CD4-positive, alpha-beta T cell (primary cell): ENCODE measurements at regions not wholly inside any gene's neighbourhood (a gene's known extent, or its start where the extent isn't known, plus 50 kb on each side); places are given as distances from the start of the nearest gene placed in this dataset.

Experiments used
- ATAC-seq: fragments of 200-7000 bp; cut with Tn5 transposase; one replicate; pipeline ENCODE4 v1.10.0; 2022; ENCODE audit warnings: mild to moderate bottlenecking; ENCODE audit not compliant: poor library complexity
- CTCF ChIA-PET: fragments of 350-600 bp; sonication (Branson Sonifier 250); formaldehyde crosslinking; loops from one replicate; lab custom pipeline; 2021; ENCODE audit warnings: antibody characterized with exemption, inconsistent platforms; lab: Charles Lee
- POLR2A ChIA-PET: fragments of 350-600 bp; sonication (Branson Sonifier 250); formaldehyde crosslinking; loops from one replicate; lab custom pipeline; 2021; ENCODE audit warnings: antibody characterized with exemption, inconsistent platforms; lab: Charles Lee
- DNase-seq, 14 experiments: peaks; one replicate each; pipeline ENCODE4 v3.0.0-alpha.2; 2013 to 2020; ENCODE audit warnings: mixed read lengths in 2 of 14
- H3K27ac ChIP-seq, 2 donors: one replicate each; pipeline versions ENCODE4 v1.5.1 to v1.7.0; 2013; ENCODE audit warnings: low read length in 2 of 2, low read depth in 1 of 2, mild to moderate bottlenecking in 1 of 2
- H3K27me3 ChIP-seq, 2 experiments: 1 replicate in 1 of 2; 2 replicates in 1 of 2; pipeline versions ENCODE4 v1.6.1 to v1.7.0; 2013; ENCODE audit warnings: low read length in 2 of 2, control low read depth in 1 of 2, mild to moderate bottlenecking in 1 of 2, moderate library complexity in 1 of 2; ENCODE audit not compliant: insufficient read depth in 2 of 2, control insufficient read depth in 1 of 2
- H3K36me3 ChIP-seq: one replicate; pipeline ENCODE4 v1.6.1; 2013; ENCODE audit warnings: low read length, control low read depth; ENCODE audit not compliant: insufficient read depth
- H3K4me1 ChIP-seq: one replicate; pipeline ENCODE4 v1.6.1; 2013; ENCODE audit warnings: low read length, control low read depth; ENCODE audit not compliant: insufficient read depth
- H3K4me3 ChIP-seq: one replicate; pipeline ENCODE4 v1.5.1; 2013; ENCODE audit warnings: mild to moderate bottlenecking, low read length, moderate library complexity
- H3K9me3 ChIP-seq, 2 experiments: 1 replicate in 1 of 2; 2 replicates in 1 of 2; pipeline versions ENCODE4 v1.6.1 to v1.7.0; 2013; ENCODE audit warnings: low read length in 2 of 2, mild to moderate bottlenecking in 2 of 2, control low read depth in 1 of 2, moderate library complexity in 1 of 2; ENCODE audit not compliant: control insufficient read depth in 1 of 2, insufficient read depth in 1 of 2
- H3K27ac Mint-ChIP-seq: one replicate; pipeline ENCODE4 v1.8.0; 2020; ENCODE audit warnings: mixed read lengths
- H3K27me3 Mint-ChIP-seq: one replicate; pipeline ENCODE4 v1.8.0; 2021; ENCODE audit warnings: mixed read lengths
- H3K36me3 Mint-ChIP-seq: one replicate; pipeline ENCODE4 v1.8.0; 2021; ENCODE audit warnings: low read depth, mixed read lengths
- H3K4me1 Mint-ChIP-seq: one replicate; pipeline ENCODE4 v1.8.0; 2021; ENCODE audit warnings: low read depth, mixed read lengths
- H3K4me3 Mint-ChIP-seq: one replicate; pipeline ENCODE4 v1.8.0; 2020; ENCODE audit warnings: mild to moderate bottlenecking, mixed read lengths
- H3K9me3 Mint-ChIP-seq: one replicate; pipeline ENCODE4 v1.8.0; 2020; ENCODE audit warnings: mixed read lengths
- CTCF ChIP-seq: fragments of 200-600 bp; IDR thresholded peaks from one replicate; pipeline ENCODE4 v1.8.0; 2022; ENCODE audit warnings: antibody characterized with exemption, mild to moderate bottlenecking
- intact Hi-C, 2 experiments: fragments of 100-400 bp; cut with DNase I in 1 of 2; cut with micrococcal nuclease in 1 of 2; formaldehyde crosslinking; loops; one replicate each; pipeline versions ENCODE4 v1.15.1 to v1.9.0; 2023 to 2025; cut with DNase I, micrococcal nuclease

GRCh38 chr2:122009561-122009960, 254.1 kb downstream of the TSN start:
- Mint-ChIP-seq H3K4me1 (no peaks in the 10 kb centered on the region), H3K4me3 (no peak overlapping the region), H3K36me3 (no peaks in the 10 kb centered on the region), H3K9me3 (no peaks in the 10 kb centered on the region), H3K27ac (no peak overlapping the region), H3K27me3 (no peaks in the 10 kb centered on the region)
- intact Hi-C loops: no loop called here
- H3K9me3 ChIP-seq: peaks cover 0 to 5% of the 10 kb centered on the region in 2 experiments
- H3K4me1 ChIP-seq: no peaks in the 10 kb centered on the region
- ATAC-seq: no peak
- ChIA-PET CTCF (no interaction called here), POLR2A (no interaction called here)
- DNase-seq: no peak
- H3K27me3 ChIP-seq: no peaks in the 10 kb centered on the region
- no peaks in the 10 kb centered on the region for H3K36me3 ChIP-seq
- no peak overlapping the region for H3K27ac ChIP-seq
- TF ChIP-seq CTCF: no peak
- H3K4me3 ChIP-seq: no peak overlapping the region

GRCh38 chr2:122011493-122012270, 256.2 kb downstream of the TSN start:
- ATAC-seq (no peak), DNase-seq (no peak)
- H3K36me3 ChIP-seq: no peaks in the 10 kb centered on the region
- H3K4me3 ChIP-seq: no peak overlapping the region
- TF ChIP-seq CTCF: no peak
- H3K9me3 Mint-ChIP-seq: no peaks in the 10 kb centered on the region
- H3K9me3 ChIP-seq: peaks cover 0 to 5% of the 10 kb centered on the region in 2 experiments
- no peak overlapping the region for H3K27ac Mint-ChIP-seq
- ChIA-PET POLR2A (no interaction called here), CTCF (no interaction called here)
- no peaks in the 10 kb centered on the region for H3K4me1 Mint-ChIP-seq
- no peaks in the 10 kb centered on the region for H3K36me3 Mint-ChIP-seq
- H3K27me3 ChIP-seq: no peaks in the 10 kb centered on the region
- H3K4me3 Mint-ChIP-seq: no peak overlapping the region
- H3K4me1 ChIP-seq: no peaks in the 10 kb centered on the region
- H3K27me3 Mint-ChIP-seq: no peaks in the 10 kb centered on the region
- H3K27ac ChIP-seq: no peak overlapping the region
- intact Hi-C loops: no loop called here

- no peaks in the 10 kb centered on the region for H3K36me3 ChIP-seq
Observed at GRCh38 chr2:122018736-122019135, 263.3 kb downstream of the TSN start.

More at GRCh38 chr2:122018736-122019135, 263.3 kb downstream of the TSN start:
- peaks cover 15% of the 10 kb centered on the region for H3K27me3 Mint-ChIP-seq
- Histone ChIP-seq H3K4me1 (no peaks in the 10 kb centered on the region), H3K4me3 (no peak overlapping the region), H3K27ac (no peak overlapping the region), H3K9me3 (peaks cover 0 to 12% of the 10 kb centered on the region in 2 experiments), H3K27me3 (peaks cover 0 to 6% of the 10 kb centered on the region in 2 experiments)
- no peak for ATAC-seq
- H3K4me1 Mint-ChIP-seq: no peaks in the 10 kb centered on the region
- no peaks in the 10 kb centered on the region for H3K36me3 Mint-ChIP-seq
- ChIA-PET POLR2A (no interaction called here), CTCF (no interaction called here)
- no peaks in the 10 kb centered on the region for H3K9me3 Mint-ChIP-seq
- intact Hi-C loops: no loop called here
- H3K27ac Mint-ChIP-seq: no peak overlapping the region
- TF ChIP-seq CTCF: no peak
- H3K4me3 Mint-ChIP-seq: no peak overlapping the region
- DNase-seq: no peak
